IPS DF 4.7 (cell line): ENCODE measurements at regions not wholly inside any gene's neighbourhood (a gene's known extent, or its start where the extent isn't known, plus 50 kb on each side); places are given as distances from the start of the nearest gene placed in this dataset.
"Not testable (repeated sequence)": the region's sequence is repeated elsewhere in the genome, so short reads cannot be mapped to it uniquely, and the experiment has no call there.

Source experiments
- DNase-seq: peaks from one replicate; pipeline ENCODE4 v3.0.0-alpha.2; 2013; ENCODE audit warnings: low spot score; ENCODE audit errors: extremely low read depth

DNA sequence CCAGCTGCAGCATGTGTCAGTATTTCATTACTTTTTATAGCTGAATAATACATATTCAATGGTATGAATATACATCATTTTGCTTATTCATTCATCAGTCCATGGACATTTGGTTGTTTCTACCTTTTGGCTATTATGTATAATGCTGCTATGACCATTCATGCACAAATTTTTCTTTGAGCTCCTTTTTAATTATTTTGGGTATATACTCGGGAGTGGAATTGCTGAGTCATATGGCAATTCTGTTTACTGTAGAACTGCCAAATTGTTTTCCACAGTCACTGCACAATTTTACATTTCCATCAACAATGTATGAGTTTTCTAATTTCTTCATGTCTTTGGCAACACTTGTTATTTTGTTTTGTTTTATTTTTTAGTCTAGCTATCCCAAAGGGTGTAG lies 405.9 kb upstream of the PITX2 start:
- no peak for DNase-seq

DNA sequence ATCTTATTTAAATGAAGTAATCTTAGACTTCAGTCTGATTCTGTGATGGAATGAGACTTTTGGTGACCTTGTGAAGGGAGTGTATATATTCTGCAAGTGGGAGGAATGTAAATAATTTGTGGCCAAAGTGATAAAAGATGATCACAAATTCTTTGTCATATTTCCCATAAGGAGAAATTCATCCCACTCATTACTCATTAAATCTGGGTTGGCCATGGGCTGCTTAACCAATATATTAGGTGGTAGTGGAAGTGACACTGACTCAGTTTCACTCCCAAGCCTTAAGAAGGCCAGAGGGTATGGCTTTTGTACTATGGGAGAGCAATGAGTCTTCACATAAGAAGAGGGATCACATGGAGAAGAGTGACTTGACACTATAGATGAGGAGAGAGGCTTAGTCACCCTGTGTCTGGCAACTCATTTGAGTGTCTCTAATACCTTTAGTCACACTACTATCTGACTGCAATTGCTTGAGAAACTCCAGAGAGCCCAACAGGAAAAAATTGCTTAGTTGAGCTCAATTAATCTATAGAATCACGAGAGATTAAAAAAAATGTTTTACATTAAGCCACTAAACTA lies 408.2 kb upstream of the PITX2 start:
- DNase-seq, result no peak

DNA sequence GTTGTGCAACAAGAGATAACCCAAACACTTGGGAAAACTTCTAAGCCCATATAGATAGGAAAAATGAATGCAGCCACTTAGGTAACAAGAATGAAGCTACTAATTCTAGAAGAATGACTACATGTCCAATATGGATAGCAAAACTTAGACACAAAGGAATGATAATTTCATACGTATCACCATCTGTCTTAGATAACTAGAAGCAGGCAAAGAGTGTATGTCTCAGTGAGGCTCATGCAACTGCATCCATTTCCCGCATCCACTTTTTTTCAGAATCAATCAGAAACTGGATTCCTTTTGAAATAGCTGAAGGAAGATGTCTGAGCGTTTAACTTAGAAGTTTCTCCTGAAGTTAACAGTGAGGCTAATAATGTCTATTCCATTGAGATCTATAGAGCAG lies 408.7 kb upstream of the PITX2 start:
- no peak for DNase-seq

DNA sequence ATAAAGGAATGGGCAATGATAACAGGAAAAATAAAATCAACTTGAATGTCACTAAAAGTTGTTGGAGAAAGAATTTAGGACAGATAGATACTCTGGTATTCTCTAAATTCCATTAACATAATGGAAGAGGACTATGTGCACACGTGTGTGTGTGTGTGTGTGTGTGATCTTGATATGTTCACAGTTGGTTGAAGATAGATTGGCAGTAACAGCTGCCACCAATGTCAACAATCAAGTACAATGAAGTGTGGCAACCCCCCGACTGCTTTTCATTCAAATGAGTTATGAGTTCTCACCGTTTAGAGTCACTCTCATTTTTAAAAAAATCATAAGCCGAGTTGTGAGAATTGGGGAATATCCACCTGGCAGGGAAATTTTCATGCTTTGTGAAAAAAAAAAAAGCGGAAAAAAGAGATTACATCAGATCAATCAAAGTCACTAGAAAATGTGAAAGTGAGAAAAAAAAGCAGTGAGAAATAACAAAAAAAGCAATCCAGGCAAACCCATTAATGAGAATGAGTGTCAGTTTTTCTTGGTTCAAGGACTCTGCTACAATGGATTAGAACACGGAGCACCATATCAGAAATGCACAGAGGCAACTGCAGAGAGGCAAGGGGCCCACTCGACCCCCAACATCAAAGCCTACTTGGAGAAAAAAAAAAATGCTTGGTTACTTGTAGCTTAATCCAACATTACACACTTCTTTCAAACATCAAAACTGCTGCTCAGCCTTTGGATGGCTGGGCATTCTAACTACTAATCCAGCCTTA lies 414.9 kb upstream of the PITX2 start:
- no peak for DNase-seq

DNA sequence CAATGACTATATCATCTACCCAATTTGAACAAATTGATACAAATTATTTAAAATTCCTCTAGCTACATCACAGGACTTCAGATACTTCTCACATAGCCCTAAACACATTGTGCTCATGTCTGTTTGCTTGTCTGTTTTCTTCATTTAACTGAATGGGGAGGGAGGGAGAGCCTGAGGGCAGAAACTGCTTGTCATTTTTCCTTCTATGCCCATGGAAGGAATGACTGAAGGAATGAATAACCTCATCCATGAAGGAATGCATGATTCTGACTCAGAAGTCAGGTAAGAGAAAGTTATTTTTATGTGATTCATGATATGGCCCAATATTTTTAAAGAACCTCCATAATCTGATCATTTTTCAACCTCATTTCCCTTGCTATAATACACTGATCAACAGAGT lies 418.0 kb upstream of the PITX2 start:
- no peak for DNase-seq

DNA sequence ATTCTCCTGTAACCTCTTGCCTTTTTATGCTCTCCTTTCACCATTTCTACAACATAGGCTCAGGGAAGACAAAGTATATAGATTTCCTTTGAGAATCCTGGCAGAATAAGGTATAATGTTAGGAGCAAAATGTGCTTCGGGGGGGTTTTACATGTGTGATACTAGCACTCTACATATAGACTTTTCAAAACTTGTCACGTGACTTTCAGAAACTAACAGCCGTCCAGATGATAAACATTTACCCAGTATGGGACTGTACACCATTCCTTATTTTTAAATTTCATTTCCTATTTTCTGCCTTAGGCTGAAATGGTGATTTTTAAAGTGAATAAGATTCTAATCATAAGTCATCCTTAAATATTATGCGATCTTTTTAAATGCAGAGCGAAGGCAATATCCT lies 420.4 kb upstream of the PITX2 start:
- no peak for DNase-seq

DNA sequence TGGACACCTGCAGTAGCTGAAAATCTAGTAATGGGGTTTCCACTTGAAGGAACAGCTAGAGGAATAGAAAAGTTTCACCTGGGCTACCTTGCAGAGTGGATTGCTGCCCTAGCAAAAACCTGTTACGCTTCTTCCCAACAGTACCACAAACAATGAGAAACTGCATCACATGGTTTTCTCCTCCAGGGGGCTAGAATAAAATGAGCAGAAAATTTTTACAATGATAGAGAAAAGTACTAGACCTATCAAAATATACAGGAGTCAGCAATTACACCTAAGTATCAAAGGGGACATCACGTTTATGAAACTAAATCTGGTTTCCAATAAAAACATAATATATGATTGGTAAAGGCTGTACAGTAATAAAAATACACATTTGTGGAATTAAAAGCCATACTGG lies 423.1 kb upstream of the PITX2 start:
- DNase-seq, result no peak

DNA sequence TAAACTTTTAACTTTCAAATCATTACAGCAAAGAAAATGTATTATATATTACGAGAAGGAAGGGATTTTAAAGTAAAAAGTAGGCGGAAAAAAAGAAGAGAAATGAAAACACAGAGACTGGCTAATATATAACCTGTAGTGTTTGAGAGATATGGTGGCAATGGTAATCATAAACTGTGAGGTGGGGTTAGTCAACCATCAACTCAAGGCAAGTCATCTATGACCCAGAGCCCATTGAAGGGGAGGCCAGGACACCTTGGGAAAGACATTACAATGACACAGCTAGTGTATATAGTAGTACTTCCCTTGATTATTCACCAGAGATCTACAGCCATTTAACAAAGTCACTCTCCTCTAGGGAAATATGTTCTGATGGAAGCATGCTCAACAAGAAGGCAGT lies 423.9 kb upstream of the PITX2 start:
- DNase-seq, result no peak

DNA sequence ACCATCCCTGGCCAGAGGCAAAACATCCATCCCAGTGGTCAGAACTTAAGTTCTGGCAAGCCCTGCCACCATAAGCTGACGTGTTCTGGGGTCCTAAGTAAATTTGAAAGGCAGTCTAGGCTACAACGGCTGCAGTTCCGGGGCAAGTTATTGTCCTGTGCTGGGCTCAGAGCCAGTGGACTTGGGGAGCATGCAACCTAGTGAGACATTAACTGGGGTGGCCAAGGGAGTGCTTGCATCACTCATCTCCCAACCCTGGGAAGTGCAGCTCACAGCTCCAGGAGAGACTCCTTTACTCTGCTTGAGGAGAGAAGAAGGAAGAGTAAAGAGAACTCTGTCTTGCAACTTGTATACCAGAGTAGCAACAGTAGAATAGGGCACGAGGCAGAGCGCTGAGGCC lies 425.4 kb upstream of the PITX2 start:
- DNase-seq, result no peak

DNA sequence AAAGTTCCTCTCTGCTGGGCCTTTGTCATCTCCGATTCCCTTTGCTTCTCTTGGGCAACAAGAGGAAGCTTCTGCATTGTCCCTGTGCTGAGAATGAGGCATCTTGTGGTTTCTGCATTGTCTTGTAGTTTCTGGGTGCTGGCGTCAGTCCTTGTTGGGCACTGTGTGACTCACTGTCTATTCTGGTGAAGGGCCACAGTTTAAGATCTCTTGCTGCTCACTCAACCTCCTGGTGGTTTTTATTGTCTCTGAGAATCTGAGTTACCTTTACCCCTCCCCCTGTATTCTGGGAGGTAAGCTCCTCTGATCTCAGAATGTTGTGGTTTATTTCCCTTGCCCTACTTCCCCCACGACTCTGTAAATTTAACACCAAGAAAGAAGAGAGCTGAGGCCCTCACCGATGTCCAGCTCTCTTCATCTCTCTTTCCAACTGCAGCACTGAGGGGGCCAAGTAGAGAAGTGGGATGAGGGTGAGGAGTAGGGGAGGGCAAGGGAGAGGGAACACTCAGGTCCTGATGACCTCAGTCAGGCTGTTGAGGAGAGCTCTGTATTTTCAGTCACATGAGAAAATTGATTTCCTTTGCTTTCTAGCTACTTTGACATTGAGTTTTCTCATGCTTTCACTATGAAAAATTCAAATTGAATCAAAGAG lies 441.6 kb upstream of the PITX2 start:
- DNase-seq, result peak; percentile 22

DNA sequence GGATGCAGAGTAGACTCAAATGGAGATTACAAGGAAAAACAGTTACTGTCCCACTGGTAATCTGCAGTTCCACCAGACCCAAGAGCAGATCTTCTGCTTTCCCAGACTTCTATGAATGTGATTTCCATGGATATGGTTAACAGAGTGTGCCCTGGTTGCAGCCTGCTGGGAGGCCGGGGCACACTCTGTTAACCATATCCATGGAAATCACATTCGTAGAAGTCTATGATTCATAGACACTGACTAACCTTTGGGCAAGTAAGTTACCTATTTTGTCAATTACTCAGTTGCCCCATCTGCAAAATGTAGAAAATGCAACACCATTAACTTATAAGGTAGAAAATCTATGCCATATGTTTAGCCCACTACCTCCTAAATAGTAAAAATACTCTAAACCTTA lies 443.1 kb upstream of the PITX2 start:
- no peak for DNase-seq

DNA sequence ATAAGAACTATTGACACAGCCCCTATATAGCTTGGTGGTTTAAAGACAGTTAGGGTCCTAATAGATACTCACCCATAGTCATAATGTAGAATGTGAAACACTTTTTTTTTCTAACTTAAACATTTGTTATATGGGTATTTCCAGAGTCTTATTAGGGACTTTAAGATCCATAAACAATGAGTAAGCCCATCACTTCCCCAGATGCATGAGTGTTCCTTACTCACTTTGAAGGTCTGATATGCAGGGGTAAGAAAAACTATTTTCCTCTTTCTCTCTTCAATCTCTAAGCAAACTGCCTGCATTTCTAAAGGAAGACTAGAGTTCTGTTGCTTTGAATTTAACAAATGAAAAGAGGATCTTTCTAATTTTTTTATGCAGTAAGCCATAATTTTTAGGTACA lies 443.6 kb upstream of the PITX2 start:
- DNase-seq, result no peak

DNA sequence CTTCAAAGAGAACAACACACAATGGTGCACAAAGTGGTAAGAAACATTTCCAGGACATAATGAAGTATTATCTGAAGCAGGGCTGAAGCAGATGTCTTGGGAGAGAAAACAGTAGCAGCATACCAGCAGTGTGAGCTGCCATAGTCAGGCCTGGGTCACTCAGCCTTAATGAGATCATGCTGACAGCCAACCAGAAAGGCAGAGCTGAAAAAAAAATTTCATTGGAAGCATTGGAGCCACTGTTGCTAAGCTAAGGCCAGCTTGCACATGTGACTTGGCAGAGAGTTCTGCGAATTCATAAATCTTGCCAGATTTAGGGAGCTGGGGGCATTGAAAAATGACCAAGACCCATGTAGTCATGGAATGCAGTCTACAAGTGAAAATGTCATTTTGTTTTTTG lies 444.0 kb upstream of the PITX2 start:
- no peak for DNase-seq

DNA sequence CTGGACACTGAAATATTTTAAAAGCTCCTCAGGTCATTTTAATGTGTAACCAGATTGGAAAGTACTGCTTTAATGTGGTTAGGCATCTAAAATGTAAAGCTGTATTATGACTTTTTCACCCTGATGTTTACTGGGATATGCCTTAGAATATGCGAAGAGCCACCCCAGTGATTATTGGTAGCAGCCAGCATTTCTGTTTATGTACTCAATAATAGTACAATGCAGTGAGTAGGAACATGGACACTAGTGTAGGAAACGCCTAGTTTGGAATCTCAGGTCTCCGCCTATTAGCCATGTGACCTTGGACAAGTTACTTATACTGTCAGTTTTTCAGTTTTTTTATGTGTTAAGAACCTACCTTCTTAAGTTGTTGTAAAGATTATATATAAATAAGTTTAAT lies 446.0 kb upstream of the PITX2 start:
- DNase-seq, result no peak

DNA sequence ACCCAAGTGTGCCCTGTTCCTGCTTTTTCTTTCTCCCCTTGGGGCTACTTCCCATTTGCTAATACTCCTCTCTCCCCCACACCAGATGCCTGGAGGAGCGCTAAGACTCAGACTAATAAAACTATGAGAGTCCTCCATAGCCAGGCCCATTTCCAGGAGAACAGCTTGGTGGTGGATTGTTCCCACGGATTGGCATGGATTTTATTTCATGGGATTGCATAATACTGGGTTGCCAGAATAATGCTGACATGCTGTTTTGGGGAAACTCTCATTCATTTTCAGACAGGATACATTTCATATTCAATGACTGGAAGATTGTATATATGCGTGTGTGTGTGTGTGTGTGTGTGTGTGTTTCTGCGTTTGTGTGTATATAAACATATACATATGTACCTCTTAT lies 447.5 kb upstream of the PITX2 start:
- DNase-seq, result no peak

DNA sequence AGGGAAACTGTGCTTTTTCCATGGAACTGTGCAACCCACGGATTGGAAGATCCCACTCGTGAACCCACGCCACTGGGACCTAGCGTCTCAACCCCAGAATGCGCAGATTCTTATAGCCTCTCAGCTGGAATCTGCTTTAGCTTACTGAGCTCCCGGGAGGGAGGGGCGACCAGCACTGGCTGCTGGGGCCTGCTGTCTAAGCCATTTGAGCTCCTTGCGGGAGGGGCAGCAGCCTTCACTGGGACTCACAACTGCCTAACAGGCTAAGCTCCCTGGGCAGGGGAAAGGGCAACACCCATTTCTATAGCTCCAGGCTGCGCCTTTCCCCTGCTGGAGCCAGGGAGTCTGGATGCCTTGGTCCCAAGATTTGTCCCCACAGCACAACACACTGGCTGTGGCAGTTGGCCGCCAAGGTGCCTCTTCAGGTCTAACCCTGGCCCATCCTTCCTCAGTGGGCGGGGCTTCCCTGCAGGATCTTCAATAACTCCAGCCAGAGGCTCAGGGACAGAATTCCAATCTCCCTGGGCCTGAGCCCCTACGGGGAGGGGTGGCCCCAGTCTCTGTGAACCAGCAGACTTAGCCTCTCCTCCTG lies 451.7 kb upstream of the PITX2 start:
- no peak for DNase-seq

DNA sequence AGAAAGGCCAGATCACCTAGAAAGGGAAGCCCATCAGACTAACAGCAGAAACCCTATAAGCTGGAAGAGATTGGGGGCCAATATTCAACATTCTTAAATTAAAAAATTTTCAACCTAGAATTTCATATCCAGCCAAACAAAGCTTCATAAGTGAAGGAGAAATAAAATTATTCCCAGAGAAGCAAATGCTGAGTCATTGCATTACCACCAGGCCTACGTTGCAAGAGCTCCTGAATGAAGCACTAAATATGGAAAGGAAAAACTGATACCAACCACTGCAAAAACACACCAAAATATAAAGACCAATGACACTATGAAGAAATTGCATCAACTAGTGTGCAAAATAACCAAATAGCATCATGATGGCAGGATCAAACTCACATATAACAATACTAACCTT lies 453.4 kb upstream of the PITX2 start:
- not testable (repeated sequence) for DNase-seq

DNA sequence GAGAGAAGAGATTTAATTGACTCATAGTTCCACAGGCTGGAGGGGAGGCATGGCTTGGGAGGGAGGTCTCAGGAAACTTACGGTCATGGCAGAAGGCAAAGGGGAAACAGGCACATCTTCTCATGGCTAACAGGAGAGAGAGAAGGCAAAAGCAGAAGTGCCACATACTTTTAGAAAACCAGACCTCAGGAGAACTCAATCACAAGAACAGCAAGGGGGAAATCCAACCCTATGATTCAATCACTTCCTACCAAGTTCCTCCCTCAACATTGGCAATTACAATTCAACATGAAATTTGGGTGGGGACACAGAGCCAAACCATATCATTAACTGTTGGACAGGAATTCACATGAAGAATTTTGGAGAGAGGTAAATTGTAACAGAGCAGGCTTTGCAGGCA lies 485.3 kb upstream of the PITX2 start:
- no peak for DNase-seq

DNA sequence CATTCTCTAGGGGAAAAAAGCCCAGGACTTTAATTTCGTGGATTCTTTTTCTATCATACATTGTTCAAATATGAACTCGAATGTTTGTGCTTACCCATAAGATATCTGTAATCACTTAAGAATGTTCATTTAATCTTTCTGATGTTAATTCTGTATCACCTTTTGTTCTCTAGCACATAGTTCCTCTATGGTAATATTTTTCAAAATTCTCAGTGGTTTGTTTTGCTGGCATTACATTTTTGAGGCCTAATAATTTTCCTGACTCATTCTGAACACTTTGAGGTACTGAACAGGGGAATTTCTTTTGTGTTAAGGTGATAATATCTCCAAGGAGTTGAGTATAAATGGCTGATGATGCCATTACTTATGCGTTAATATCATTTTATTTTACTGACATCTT lies 490.7 kb upstream of the PITX2 start:
- no peak for DNase-seq

DNA sequence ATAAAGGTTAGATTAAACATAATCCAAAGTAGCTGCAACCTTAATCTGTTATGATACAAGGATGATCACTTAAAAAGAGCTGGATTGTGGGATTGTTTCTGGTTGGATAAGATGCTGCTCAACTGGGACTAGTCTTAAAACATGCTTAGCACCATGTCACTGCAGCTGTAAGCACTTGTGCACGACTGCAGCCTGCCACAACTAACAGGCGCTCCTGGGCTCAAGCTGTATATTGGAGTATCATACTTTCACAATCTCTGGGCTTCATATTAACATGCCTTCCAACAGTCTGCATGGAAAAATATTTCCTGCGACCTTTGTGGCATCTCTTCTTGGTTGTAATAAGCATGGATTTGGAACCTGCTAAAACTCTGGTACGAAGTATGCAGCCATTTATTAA lies 493.0 kb upstream of the PITX2 start:
- DNase-seq, result no peak

DNA sequence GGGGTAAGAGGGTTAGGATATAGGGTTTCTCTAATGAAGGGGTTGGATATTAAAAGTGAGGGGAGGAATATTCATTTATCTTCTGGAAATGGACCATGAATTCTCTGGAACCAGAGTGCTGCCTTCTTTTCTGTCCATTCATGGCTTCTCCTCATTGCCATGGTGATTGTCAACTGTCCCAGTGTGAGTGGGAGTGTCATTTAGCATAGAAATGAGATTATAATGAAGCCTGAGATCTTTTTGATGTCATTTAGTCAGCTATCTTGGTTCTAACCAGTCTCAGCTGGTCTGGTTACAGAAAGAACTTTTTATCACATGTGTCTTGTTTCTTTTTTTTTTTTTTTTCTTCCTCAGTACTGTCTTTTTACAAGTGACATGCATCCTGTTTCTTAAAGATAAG lies 497.3 kb upstream of the PITX2 start:
- no peak for DNase-seq

DNA sequence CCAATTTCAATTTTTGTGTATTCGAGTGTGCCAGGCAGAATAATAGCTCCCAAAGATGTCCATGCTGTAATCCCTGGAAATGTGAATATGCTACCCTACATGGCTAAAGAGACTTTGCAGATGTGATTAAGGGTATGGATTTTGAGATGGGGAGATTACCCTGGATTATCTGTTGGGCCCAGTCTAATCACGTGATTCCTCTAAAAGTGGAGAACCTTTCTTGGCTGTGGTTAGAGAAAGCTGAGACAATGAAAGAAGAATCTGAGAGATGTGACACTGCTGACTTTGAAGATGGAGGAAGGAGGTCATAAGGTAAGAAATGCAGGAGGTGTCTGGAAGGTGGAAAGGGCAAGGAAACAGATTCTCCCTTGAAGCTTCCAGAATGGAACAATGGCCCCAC lies 503.5 kb upstream of the PITX2 start:
- DNase-seq, result no peak

DNA sequence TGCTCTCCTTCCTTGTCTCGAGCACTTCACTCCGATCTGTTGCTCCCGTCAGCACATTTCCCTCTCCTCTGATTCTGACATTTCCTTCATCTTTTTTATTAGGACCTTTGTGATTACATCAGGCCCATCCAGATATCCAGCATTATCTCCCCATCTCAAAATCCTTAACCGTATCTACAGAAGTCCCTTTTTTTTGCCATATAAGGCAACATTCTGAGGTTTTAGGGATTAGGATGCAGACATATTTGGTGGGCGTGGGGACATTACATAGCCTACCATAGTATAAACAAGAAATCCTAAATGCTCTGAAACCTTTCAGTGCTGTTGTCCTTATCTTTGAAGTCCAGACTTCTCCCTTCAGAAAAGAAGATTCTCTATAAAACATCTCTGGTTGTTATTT lies 505.0 kb upstream of the PITX2 start:
- no peak for DNase-seq
